A204.1 (cell line): ENCODE measurements at regions not wholly inside any gene's neighbourhood (a gene's known extent, or its start where the extent isn't known, plus 50 kb on each side); places are given as distances from the start of the nearest gene placed in this dataset.

Experiments used
- FAIRE-seq: peaks from 2 replicates; lab custom pipeline; 2012; peaks lifted over from hg19 to GRCh38; lab: Jason Lieb, UNC

DNA sequence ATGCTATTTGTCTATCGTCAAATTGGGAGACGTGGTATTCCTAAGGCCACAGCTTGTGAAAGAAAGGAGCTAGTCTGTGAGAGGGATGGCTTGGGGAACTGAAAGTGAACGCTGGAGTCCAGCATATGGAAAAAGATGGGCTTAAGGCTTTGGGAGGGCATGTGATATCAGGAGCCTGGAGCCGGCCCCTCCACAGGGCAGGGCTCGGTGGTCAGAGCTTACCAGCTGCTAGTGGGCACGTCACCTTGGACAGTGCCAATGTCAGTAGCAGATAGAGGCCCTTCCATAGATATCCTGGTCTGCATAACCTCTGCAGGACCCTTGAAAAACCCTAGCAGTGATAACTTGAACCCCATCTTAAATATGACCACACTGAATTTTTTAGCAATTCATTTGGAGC, 259.1 kb upstream of the RAB6C start:
- FAIRE-seq: no peak

DNA sequence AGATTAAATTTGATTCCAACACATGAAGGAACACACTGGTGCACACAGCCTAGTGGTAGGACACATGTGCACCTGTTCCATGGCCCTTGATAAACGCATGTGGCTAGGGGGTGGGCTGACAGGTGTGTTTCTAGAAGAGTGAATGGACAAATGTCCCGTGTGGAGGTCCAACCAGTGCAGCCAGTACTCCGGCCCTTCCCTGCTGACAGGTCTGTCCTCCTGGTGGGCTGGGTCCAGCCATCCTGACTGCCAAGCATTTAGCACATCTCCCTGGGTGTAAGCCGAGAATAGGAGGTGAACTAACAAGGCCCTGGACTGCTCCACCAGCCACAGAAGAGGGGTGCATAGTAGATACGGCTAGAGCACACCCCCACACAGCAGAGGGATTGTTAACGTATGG, 258.7 kb upstream of the RAB6C start:
- no peak for FAIRE-seq

DNA sequence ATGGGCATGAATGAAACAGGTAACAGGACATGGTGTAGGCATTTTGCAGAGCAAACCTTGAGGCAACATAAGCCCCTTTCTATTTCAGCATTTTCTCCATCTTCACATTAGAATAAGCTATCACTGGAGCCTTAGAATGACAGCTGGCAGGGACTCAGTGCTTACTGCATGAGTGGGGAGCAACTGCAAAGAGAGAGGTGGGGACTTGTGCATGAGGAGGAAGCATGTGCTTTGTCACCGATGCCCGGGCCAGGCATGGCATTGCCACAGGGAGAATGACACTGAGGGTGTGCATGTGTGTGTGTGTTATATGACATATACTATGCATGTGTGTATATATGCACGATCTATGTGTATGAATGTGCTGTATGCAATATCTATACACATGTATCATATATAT, 258.2 kb upstream of the RAB6C start:
- FAIRE-seq: no peak

DNA sequence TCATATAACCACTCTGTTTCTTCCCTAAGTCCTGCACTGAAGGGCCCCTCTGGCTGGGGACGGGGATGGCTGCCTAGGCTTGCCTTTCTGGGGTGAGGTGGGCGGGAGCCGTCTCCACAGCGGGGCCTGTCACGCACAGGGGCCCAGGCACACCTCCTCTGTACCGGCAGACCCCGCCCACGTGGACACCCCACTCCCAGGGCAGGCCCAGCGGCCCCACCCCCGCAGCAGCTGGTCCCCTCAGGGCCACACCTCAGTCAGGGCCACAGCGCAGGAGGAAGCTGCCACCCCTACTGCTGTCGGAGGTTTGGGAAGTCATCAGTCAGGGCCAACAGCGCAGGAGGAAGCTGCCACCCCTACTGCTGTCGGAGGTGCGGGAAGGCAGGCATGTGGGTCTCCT, 257.6 kb upstream of the RAB6C start:
- FAIRE-seq: no peak

DNA sequence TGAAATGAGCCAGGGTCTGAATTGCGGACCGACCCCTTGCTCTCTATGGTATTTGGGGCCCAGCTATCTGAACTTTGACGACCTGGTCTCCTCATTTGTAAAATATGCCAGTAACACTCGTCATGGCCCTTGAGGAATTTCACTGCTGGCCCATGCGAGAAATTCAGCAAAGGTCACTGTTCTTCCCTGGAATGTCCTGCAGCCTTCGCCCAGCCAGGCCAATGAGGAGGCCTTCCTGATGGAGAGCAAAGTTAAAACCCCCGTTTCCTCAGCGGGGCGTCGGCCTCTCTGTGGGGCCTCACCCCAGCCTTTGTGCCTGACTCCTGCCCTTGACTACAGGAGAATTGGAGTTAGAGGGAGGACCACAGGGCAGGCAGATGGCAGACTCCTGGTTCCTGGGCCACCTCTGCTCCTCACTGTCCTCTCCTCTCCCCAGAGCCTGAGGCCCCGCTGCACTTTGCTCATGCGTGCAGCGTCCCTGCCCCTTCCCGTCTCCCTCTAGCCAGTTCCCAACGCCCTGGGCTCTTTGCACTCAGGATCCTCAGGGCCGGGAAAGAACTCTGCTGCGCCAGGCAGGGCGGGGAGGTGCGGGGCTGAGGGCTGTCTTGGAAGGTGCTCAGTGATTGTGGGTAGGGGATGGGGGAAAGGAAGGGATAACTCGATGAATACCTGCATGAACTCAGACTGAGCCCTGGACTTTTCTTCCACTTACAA, 257.0 kb upstream of the RAB6C start:
- FAIRE-seq: no peak

DNA sequence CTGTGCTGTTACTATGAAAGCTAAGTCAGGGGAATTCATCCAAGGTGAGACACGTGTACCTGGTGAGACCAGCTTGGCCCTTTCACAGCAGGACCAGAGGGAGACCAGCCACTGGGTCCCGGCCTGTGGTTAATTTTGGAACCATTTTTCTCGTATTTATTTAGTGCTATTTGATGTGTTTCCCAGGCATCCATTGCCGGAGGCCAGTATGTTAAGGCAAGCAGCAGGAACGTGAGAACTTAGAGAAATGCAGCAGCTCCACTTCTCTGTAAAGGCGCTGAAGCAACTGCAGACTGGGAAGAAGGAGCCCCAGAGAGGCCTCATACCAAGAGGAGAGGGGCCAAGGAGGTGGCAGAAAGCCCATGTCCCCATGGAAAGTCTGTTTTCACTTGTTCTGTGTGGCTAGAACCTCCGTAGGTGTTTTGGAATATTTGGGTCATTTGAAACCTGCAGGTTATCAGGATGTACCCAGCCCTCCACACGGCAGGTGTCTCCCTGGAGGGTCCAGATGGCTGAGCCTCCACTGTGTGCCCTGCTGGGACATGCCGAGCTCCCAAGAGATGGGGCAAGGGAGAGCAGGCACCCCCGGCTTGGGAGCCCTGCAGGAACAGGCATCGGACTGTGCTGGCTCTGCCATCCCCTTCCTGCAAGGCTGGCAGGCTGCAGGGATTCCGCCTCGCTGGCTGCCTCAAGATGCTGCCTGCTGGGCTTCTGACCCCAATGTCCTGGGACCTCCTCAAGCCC, 256.0 kb upstream of the RAB6C start:
- FAIRE-seq: no peak

DNA sequence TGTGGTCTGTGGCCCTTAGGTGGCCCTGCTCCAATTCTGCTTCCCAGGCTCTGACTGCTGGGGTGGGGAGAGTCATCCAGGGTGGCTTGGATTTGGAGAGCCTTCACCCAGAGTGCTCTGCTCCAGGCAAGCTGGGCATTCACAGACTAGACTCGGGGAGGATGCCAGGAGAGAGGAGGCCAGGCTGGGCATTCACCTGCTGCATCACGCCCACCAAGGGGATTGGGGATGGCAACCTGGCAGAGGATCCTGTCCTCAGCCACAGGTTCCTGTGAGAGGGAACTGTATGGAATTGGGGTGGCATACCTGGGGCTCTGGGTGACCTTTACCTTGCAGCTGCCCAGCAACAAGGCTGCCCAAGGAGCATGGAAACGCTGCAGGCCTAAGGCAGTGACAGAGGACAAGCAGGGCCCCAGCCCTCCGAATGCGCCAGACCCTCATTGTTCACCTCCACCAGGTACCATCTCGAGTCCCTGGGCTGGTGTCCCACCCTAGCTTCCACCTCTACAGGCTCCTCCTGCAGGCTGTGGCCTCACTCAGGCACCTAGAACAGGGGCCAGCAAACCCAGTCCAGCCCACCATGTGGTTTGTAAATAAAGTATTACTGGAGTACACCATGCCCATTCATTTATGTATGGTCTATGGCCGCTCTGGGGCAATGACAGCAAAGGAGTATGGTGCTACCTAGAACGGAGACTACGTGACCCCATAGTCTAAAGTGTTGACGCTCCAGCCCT, 255.3 kb upstream of the RAB6C start:
- no peak for FAIRE-seq

DNA sequence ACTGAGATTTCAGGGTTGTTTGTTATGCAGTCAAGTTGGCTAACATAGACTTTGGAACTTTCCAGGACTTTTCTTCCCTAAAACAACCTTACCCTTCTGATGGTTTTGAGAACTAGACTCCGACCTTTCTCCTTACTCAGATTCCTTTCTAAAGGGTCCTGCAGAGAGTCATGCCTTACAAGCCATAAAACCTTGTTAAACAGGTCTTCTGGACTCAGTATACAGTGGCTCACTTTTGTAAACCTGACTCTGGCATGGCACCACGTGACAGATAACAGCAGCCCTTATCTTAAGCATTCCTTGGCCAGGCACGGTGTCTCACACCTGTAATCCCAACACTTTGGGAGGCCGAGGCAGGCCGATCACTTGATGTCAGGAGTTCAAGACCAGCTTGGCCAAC, 253.2 kb upstream of the RAB6C start:
- no peak for FAIRE-seq

DNA sequence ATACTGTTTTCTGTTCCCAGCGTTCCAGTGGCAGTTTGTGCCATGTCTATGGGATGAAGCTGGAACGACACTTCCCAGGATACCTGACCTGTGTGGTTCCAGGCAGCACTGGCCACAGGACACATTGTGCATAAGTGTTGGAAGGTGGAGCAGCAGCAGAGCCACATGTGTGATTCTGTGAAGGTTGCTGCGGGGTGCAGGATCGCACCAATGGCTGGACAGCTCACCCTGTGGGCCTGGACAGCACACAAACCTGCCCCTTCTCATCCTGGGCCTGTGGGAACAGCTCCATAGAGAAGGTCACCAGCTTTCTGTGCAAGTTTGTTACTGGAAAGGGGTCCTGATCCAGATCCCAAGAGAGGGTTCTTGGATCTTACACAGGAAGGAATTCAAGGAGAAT, 252.2 kb upstream of the RAB6C start:
- no peak for FAIRE-seq

DNA sequence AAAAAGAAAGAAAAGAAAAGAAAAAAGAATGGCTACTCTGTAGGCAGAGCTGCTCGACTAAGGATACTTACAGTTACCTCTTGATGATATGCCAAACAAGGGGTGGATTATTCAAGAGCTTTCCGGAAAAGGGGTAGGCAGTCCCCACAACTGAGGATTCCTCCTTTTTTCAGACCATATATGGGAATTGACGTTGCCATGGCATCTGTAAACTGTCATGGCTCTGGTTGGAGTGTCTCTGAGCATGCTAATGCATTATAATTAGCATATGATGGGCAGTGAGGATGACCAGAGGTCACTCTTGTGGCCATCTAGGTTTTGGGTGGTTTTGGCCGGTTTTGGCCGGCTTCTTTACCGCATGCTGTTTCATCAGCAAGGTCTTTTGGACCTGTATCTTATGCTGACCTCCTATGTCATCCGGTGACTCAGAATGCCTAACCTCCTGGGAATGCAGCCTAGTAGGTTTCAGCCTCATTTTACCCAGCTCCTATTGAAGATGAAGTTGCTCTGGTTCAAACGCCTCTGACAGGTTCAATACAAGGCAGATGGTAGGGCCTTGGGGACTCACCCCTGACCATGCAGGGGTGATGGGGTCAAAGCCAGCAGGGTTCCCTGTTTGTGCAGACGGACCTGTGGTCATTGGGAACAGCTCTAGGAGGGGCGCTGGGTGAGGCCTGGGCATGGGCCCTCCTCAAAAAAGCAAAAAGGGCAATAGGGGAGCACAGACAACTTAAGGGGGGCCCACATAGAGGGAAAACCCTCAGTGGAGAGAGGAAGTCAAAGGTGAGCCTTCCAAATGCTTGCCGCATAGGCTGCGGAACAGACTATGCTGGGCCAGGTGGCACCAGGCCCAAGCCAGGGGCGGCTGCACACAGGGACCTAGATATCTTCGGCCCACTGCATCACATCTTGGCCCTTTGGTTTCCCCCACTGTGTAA, 251.2 kb upstream of the RAB6C start:
- FAIRE-seq: no peak

DNA sequence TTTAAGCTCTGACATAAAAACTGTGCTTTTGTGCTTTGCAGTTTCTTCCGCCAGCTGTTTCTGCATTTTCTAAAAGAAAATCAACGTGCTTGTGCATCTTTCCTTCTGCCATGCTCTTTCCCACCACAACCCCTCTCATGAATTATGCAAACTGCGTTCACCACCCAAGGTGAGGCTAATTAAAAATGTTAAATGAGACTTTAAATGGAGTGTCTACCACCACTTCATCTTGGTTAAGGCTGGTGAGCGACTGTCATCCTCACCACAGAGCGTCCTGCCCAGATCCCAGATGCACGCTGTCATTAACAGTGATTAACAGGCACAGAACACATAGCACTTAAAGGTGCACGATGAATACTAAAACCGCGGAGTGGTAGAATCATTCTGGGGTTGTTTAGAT, 250.5 kb upstream of the RAB6C start:
- FAIRE-seq: no peak

DNA sequence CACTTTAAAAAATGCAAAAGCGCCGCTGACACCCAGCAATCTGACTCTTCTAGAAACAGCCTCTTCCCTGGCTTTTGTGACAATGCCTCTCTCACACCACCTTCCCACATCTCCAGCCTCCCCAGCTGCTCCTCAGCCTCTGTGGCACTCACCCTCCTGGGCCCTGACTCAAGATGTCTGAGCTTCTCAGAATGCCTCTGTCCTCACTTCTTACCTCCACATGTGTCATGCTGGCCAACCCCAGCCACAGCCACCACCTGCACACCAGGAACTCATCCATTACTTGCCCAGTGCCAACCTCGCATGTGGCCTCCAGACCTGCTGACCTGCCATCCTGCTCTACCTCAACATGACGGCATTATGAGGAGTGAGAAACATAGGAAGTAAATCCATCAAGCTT, 249.8 kb upstream of the RAB6C start:
- FAIRE-seq: no peak

DNA sequence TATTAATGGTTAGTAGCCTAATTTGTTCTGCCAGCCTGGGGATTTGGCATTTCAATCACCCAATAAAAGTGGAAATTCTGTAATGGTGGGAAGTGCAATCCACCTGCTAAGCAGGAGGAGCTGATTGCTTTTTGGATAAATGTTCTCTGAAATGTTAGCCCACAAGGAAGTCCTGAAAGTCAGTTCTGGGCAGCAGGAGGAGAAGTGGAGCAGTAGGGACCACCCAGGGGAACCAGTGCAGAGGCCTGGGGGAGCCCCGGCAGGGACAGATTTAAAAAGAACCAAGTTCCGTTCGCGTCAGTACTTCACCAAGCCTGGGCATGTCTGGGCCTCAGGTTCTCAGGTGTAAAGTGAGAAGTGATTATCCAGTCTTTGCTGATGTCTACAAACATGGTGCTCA, 248.5 kb upstream of the RAB6C start:
- FAIRE-seq: no peak

DNA sequence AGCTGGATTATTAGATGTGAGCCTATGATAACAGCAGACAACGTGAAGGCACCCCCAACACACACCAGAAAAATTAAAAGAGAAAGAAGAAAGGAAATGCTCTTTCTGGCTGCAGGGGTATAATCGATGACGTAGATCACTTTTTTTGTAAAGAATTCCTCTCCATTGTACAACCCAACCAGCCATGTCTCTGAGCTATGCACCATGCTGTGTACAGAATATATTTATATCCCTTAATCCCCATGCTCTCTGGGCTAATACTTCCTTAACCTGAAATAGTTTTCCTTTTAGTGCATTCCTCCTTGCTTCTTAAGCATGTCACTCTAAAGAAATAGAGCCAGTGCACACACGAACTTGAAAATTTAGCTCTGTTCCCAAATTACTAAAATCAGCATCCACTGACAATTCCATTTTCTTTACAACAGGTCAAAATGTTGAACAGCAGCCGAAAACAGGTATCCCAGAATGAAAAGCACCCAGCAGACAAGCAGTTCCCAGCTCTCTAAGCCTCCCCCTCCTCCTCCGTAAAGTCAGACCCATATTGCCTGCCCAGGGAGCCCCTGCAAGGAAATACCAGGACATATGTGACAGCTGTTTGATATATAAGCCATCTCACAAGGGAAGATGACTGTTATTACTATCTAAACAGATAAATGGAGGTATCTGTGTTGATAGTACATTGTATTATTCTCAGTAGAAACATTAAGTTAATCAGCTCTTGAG, 247.4 kb upstream of the RAB6C start:
- FAIRE-seq: no peak

DNA sequence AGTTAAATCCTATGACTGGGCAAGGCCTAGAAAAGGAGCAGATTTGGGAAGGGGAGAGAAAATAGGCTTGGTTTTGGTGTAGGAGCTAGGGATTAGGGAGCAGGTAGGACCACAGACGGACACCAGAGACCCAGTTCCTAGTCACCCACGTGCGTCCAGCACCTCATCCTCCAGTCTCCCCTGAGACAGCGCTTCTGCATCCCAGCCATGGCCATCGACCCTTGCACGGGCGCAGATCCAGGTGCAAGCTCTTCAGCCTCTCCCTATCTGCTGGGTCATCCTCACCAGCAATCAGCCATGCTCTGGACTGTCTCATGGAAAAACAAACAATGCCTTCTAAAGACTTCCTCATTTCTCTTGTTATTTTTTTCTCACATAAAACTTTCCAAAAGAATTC, 246.8 kb upstream of the RAB6C start:
- no peak for FAIRE-seq

DNA sequence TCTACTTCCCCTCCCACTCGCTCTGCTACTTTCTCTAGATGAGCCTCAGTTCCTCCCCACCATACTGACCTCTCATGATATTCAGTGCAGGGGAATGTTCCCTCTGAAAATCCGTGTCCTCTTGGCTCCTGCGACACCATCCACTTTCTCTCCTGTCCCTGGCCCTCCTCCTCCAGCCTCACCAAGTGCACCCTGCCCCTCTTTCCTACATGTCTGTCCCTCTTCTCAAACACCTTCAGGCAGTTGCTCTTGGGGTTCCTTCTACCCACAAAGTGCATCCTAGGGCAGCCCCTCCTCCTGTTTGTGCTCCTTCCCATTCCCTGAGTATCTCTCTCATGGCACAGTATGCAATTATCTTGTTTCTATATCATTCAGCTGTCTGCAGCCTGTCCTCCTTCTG, 246.4 kb upstream of the RAB6C start:
- FAIRE-seq: no peak

DNA sequence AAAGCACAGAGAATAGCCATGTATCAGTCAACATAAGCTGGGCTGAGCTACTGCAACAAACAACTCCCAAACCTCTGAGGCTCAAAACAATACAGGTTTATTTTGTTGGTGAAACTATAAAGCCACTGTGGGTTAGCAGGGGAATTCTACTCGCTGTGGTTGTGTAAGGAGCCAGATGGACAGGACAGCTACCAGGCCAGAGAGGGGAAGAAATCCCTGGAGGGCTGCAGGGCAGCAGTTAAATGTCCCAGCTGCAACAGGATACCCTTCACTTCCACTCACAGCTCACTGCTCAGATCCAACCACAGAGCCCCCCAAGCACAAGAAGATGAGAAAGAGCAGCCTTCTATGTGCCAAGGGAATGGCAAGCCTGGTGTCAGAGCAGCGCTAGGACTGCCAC, 245.9 kb upstream of the RAB6C start:
- no peak for FAIRE-seq

DNA sequence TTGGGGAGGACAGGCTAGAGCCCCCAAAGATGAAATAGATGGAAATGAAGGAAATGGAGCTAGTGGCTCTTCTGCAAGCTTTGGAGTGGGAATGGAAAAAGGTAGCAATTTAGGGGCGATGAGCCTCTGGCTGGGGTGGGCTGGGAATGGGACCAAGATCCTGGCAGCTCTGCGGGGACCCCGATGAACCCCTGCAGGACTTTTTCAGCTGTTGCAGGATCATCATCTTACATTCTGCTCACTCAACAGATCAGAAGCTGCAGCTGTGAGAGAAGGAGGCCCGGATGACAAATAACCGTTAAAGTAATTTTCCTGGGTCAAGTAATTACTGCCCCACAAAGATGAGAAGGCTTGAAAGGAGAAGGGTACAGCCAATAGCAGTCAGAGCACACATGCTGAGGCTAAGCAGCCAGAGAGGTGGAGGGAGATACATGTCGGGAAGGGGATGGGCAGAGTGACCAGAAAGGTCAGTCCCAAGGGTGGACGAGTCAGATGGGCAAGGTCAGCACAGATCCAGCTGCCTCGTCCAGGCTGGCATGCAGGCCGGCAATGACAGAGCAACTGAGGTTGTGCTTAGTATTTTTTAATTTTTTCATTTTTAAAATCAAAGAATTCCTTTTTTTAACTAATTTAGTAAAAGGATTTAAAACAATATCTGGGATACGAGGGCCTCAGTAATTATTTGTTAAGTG, 245.0 kb upstream of the RAB6C start:
- no peak for FAIRE-seq

DNA sequence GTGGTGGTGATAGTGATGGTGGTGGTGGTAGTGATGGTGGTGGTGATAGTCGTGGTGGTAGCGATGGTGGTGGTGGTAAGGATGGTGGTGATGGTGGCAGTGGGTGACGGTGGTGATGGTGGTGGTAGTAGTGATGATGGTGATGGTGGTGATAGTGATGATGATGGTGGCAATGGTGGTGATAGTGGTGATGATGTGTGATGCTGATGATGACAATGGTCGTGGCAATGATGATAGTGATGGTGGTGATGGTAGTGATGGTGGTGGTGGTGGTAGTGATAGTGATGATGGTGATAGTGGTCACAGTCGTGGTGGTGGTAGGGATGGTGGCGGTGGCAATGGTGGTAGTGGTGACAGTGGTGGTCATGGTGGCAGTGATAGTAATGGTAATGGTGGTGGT, 243.9 kb upstream of the RAB6C start:
- no peak for FAIRE-seq

DNA sequence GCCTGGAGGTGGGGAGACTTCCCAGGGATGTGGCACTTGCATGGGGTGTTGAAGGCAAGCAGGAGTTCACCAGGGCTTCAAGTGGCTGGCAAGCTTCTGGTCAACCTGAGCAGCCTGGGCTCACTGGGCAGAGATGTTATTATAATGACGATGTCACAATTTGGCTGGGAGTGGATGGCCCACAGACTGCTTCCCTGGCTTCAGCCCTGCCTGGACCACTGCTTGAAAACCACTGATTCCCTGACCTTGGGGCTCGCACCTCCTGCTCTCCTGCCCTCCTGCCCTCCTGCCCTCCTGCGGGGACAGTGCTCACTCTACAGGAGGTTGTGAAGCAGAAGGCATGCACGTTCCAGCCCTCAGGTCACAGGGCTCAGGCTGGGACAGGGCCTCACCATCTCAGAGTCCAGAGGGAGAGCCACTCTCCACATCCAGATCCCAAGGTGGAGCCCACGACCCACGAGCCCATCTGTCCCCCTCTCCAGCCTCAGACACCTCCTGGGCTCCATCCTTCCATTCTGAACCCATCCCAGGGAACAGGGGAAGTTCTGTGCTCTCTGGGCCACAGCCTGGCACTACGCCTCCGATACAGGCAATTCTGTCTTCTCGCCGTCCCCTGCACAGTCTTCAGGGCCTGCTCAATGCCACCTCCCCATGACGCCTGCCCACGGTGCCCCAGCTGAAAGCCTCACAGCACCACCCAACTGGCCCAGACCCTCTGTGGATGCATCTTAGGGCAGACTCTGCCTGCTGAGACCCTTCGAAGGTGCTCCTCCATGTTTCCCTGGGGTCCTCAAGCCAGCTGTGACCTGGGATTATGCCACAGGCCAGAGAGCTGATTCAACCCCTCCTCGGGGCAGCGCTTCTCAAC, 241.6 kb upstream of the RAB6C start:
- FAIRE-seq: no peak
